ENCODE measurements at regions not wholly inside any gene's neighbourhood (a gene's known extent, or its start where the extent isn't known, plus 50 kb on each side); places are given as distances from the start of the nearest gene placed in this dataset.
"Not testable (repeated sequence)": the region's sequence is repeated elsewhere in the genome, so short reads cannot be mapped to it uniquely, and the experiment has no call there.

GRCh38 chr15:31643955-31644354 is 317.3 kb downstream of the KLF13 start:
- not testable (repeated sequence) for TF ChIP-seq EZH2 (IDR thresholded peaks at IDR 0.05; ENCODE audit: low read length, unreplicated experiment); CTCF (conservative IDR thresholded peaks at IDR 0.05; ENCODE audit: low read depth, low read length)

Data from PC-3 (cell line).